Heart left ventricle (tissue), 13 donors: ENCODE measurements at regions not wholly inside any gene's neighbourhood (a gene's known extent, or its start where the extent isn't known, plus 50 kb on each side); places are given as distances from the start of the nearest gene placed in this dataset.

Experiments
- CTCF ChIP-seq, 12 donors: fragments of 200-600 bp; sonication (generic) in 4 of 12; IDR thresholded peaks; one replicate each; pipeline versions ENCODE4 v1.5.0 to v1.8.0; 2018 to 2022; ENCODE audit warnings: antibody characterized with exemption in 12 of 12, mild to moderate bottlenecking in 5 of 12
- POLR2A ChIP-seq, 2 donors: fragments of 450-650 bp; IDR thresholded peaks; one replicate each; pipeline ENCODE4 v1.6.1; 2017; ENCODE audit warnings: antibody characterized with exemption in 2 of 2, mild to moderate bottlenecking in 2 of 2, moderate library complexity in 2 of 2
- donor health status: ischemic (EF 13 %, LVEDD 7.1; RV severe dilation, severe dysfunction).
- donor health status: DM: no; HTN: yes; CAD: no.
- donor health status: DM: no; HTN: no; CAD: no.
- donor health status: ischemic (EF 25% LVEDD 6.9; RV normal size, moderate dysfunction).
- donor health status: ischemic (EF 25% LVEDD 5.7; RV mildly dilated, moderate dysfunction).
- donor health status: ischemic (EF 35%, LVEDD 5.7; RV mildly dilated, moderate dysfunction).
- donor health status: nonischemic (EF 11% LVEDD 7.7; RV severe dilation, severe dysfunction).
- donor health status: DM: yes; HTN: yes; CAD: no.
- donor health status: PGD.
- donor health status: ischemic (EF 29% LVEDD 5.4; RV normal size, mild dysfunction).
- donor health status: nonischemic (EF 23%, LVEDD 6.1; RV moderate dilation, normal function).

GRCh38 chr2:66048667-66049066 lies 386.3 kb upstream of the MEIS1 start:
- TF ChIP-seq CTCF (IDR thresholded peaks at IDR 0.05) = no peak
- TF ChIP-seq POLR2A (IDR thresholded peaks at IDR 0.05) = no peak
